H1 (cell line): ENCODE measurements at regions not wholly inside any gene's neighbourhood (a gene's known extent, or its start where the extent isn't known, plus 50 kb on each side); places are given as distances from the start of the nearest gene placed in this dataset.

ENCODE experiments used
- CTCF ChIA-PET: fragments of 300-600 bp; sonication (Branson Sonifier 250); formaldehyde crosslinking; loops from one replicate; lab custom pipeline; 2021; ENCODE audit not compliant: partially characterized antibody; lab: Charles Lee
- POLR2A ChIA-PET: fragments of 300-600 bp; sonication (Branson Sonifier 250); formaldehyde crosslinking; loops from one replicate; lab custom pipeline; 2021; ENCODE audit warnings: inconsistent platforms; ENCODE audit not compliant: partially characterized antibody; lab: Charles Lee
- DNase-seq, 2 experiments: peaks; one replicate each; pipeline versions ENCODE4 v3.0.0 to v3.0.0-alpha.2; 2010 to 2022; ENCODE audit warnings: low spot score in 2 of 2, low read depth in 1 of 2, mixed read lengths in 1 of 2
- FAIRE-seq: peaks from 2 replicates; lab custom pipeline; 2011; peaks lifted over from hg19 to GRCh38; lab: Jason Lieb, UNC
- H2AFZ ChIP-seq: 2 replicates; pipeline ENCODE4 v1.8.1; 2012; ENCODE audit warnings: low read length, inconsistent platforms
- H2AK5ac ChIP-seq: 2 replicates; pipeline ENCODE4 v1.6.1; 2013; ENCODE audit warnings: low read depth, low read length
- H2BK120ac ChIP-seq: replicated peaks from 2 replicates; pipeline ENCODE3; 2013; ENCODE audit warnings: low read depth, low read length, inconsistent platforms
- H2BK12ac ChIP-seq: 2 replicates; pipeline ENCODE4 v1.6.1; 2013; ENCODE audit warnings: low read depth, low read length
- H2BK15ac ChIP-seq: 2 replicates; pipeline ENCODE4 v1.6.1; 2013; ENCODE audit warnings: low read length
- H2BK20ac ChIP-seq: 2 replicates; pipeline ENCODE4 v1.6.1; 2013; ENCODE audit warnings: low read length
- H2BK5ac ChIP-seq: 2 replicates; pipeline ENCODE4 v1.6.1; 2013; ENCODE audit warnings: low read depth, low read length
- H3K14ac ChIP-seq: 2 replicates; pipeline ENCODE4 v1.6.1; 2013; ENCODE audit warnings: inconsistent platforms; ENCODE audit not compliant: insufficient read length
- H3K18ac ChIP-seq: 2 replicates; pipeline ENCODE4 v1.6.1; 2013; ENCODE audit warnings: low read length; ENCODE audit errors: extremely low read depth
- H3K23ac ChIP-seq: 2 replicates; pipeline ENCODE4 v1.6.1; 2013; ENCODE audit warnings: inconsistent platforms; ENCODE audit not compliant: insufficient read length
- H3K23me2 ChIP-seq: 2 replicates; pipeline ENCODE4 v1.6.1; 2013; ENCODE audit warnings: low read depth, low read length
- H3K27ac ChIP-seq: 2 replicates; pipeline ENCODE4 v1.6.1; 2011; ENCODE audit warnings: low read depth, low read length, inconsistent platforms
- H3K27me3 ChIP-seq, 4 experiments: replicated peaks in 1 of 4; 1 replicate in 1 of 4; 2 replicates in 3 of 4; pipeline versions ENCODE4 v1.6.1 to v1.8.1; 2011 to 2013; ENCODE audit warnings: low read length in 3 of 4, mild to moderate bottlenecking in 3 of 4, inconsistent platforms in 2 of 4, mixed read lengths in 2 of 4, moderate library complexity in 1 of 4; ENCODE audit not compliant: control insufficient read depth in 3 of 4, insufficient read depth in 3 of 4; ENCODE audit errors: extremely low read depth in 1 of 4
- H3K36me3 ChIP-seq, 4 experiments: 2 replicates each; pipeline versions ENCODE4 v1.6.1 to v1.8.1; 2011 to 2013; ENCODE audit warnings: mild to moderate bottlenecking in 4 of 4, low read length in 3 of 4, moderate library complexity in 2 of 4, control low read depth in 1 of 4, inconsistent platforms in 1 of 4; ENCODE audit not compliant: insufficient read depth in 4 of 4, control insufficient read depth in 2 of 4
- H3K4ac ChIP-seq: replicated peaks from 2 replicates; pipeline ENCODE3; 2013; ENCODE audit warnings: low read length, low read depth, mixed read lengths, inconsistent platforms; ENCODE audit not compliant: insufficient read length
- H3K4me1 ChIP-seq, 4 experiments: replicated peaks in 1 of 4; 1 replicate in 1 of 4; 2 replicates in 3 of 4; pipeline versions ENCODE4 v1.6.1 to v1.8.1; 2011 to 2013; ENCODE audit warnings: low read length in 3 of 4, inconsistent platforms in 2 of 4, mixed read lengths in 1 of 4; ENCODE audit not compliant: insufficient read depth in 4 of 4, control insufficient read depth in 3 of 4
- H3K4me2 ChIP-seq, 2 experiments: 2 replicates each; pipeline versions ENCODE4 v1.6.1 to v1.8.1; 2011 to 2013; ENCODE audit warnings: low read depth in 2 of 2, low read length in 2 of 2, control low read depth in 1 of 2, inconsistent platforms in 1 of 2, mild to moderate bottlenecking in 1 of 2; ENCODE audit not compliant: insufficient read depth in 1 of 2
- H3K4me3 ChIP-seq, 4 experiments: fragments of 200-600, 300-600 bp in 1 of 4; sonication (generic), shearing (Covaris generic), sonication (Bioruptor Twin) in 1 of 4; 2 replicates each; pipeline versions ENCODE4 v1.5.1 to v1.8.1; 2011 to 2016; ENCODE audit warnings: low read length in 4 of 4, low read depth in 3 of 4, control low read depth in 2 of 4, inconsistent platforms in 2 of 4, mild to moderate bottlenecking in 2 of 4, mixed read lengths in 1 of 4, moderate library complexity in 1 of 4; ENCODE audit not compliant: insufficient read depth in 2 of 4; ENCODE audit errors: extremely low read depth in 1 of 4
- H3K56ac ChIP-seq: replicated peaks from 2 replicates; pipeline ENCODE3; 2013; ENCODE audit warnings: low read depth, mild to moderate bottlenecking, mixed read lengths, low read length, inconsistent platforms; ENCODE audit not compliant: insufficient read length
- H3K79me1 ChIP-seq: 2 replicates; pipeline ENCODE4 v1.6.1; 2013; ENCODE audit warnings: low read depth, low read length, control low read depth
- H3K79me2 ChIP-seq, 2 experiments: 2 replicates each; pipeline versions ENCODE4 v1.6.1 to v1.8.1; 2012 to 2013; ENCODE audit warnings: low read length in 2 of 2, mild to moderate bottlenecking in 2 of 2, inconsistent platforms in 1 of 2; ENCODE audit not compliant: insufficient read depth in 2 of 2, control insufficient read depth in 1 of 2
- H3K9ac ChIP-seq, 4 experiments: replicated peaks in 1 of 4; 1 replicate in 1 of 4; 2 replicates in 3 of 4; pipeline versions ENCODE4 v1.6.1 to v1.8.1; 2011 to 2013; ENCODE audit warnings: low read depth in 3 of 4, low read length in 3 of 4, control low read depth in 2 of 4, mild to moderate bottlenecking in 2 of 4, moderate library complexity in 2 of 4, inconsistent platforms in 1 of 4; ENCODE audit errors: extremely low read depth in 1 of 4
- H3K9me3 ChIP-seq, 2 experiments: 2 replicates each; pipeline versions ENCODE4 v1.6.1 to v1.8.1; 2012 to 2013; ENCODE audit warnings: mild to moderate bottlenecking in 2 of 2, moderate library complexity in 2 of 2, control low read depth in 1 of 2, inconsistent platforms in 1 of 2, low read depth in 1 of 2, low read length in 1 of 2, mixed read lengths in 1 of 2; ENCODE audit not compliant: insufficient read depth in 2 of 2
- H4K20me1 ChIP-seq, 2 experiments: replicated peaks in 1 of 2; 2 replicates each; pipeline versions ENCODE3 to v1.8.1; 2011 to 2013; ENCODE audit warnings: inconsistent platforms in 2 of 2, low read length in 2 of 2, mild to moderate bottlenecking in 1 of 2; ENCODE audit not compliant: insufficient read depth in 2 of 2, control insufficient read depth in 1 of 2
- H4K5ac ChIP-seq: 2 replicates; pipeline ENCODE4 v1.6.1; 2013; ENCODE audit warnings: low read length, low read depth, mixed read lengths, inconsistent platforms; ENCODE audit not compliant: insufficient read length
- H4K8ac ChIP-seq: 2 replicates; pipeline ENCODE4 v1.8.0; 2013; ENCODE audit warnings: mild to moderate bottlenecking, moderate library complexity, low read length, inconsistent platforms; ENCODE audit not compliant: insufficient read depth; ENCODE audit errors: extremely low read depth
- H4K91ac ChIP-seq: replicated peaks from 2 replicates; pipeline ENCODE3; 2013; ENCODE audit warnings: low read length, mixed read lengths, inconsistent platforms; ENCODE audit not compliant: insufficient read length
- BCL11A ChIP-seq, 2 experiments: IDR thresholded peaks; one replicate each; pipeline ENCODE4 v1.6.1; 2011; ENCODE audit warnings: low read depth in 2 of 2, low read length in 2 of 2, mild to moderate bottlenecking in 2 of 2
- CBX8 ChIP-seq: fragments of 300-800, 300-1000 bp; sonication (generic); IDR thresholded peaks from 2 replicates; pipeline ENCODE4 v1.7.1; 2016; ENCODE audit warnings: low read depth, low read length, borderline replicate concordance
- CREB1 ChIP-seq: IDR thresholded peaks from 2 replicates; pipeline ENCODE4 v1.6.1; 2012; ENCODE audit warnings: inconsistent platforms
- FOSL1 ChIP-seq: IDR thresholded peaks from 2 replicates; pipeline ENCODE4 v1.6.1; 2011; ENCODE audit warnings: mild to moderate bottlenecking, low read depth, low read length, moderate library complexity; ENCODE audit not compliant: insufficient read depth
- HDAC2 ChIP-seq, 2 experiments: fragments of 300-600 bp in 1 of 2; sonication (generic) in 1 of 2; IDR thresholded peaks; 2 replicates each; pipeline ENCODE4 v1.6.1; 2011 to 2012; ENCODE audit warnings: low read depth in 2 of 2, low read length in 2 of 2, mild to moderate bottlenecking in 2 of 2, moderate library complexity in 2 of 2, borderline replicate concordance in 1 of 2, inconsistent platforms in 1 of 2
- JUN ChIP-seq: IDR thresholded peaks from 2 replicates; pipeline ENCODE4 v1.6.1; 2011; ENCODE audit warnings: low read depth, mild to moderate bottlenecking, improper control_type of control experiment, low read length
- KDM4A ChIP-seq: IDR thresholded peaks from one replicate; pipeline ENCODE4 v1.7.1; 2012; ENCODE audit warnings: low read depth, mild to moderate bottlenecking, moderate library complexity, low read length, inconsistent platforms; ENCODE audit not compliant: severe bottlenecking
- RNF2 ChIP-seq: fragments of 200-900, 300-1000 bp; sonication (generic); IDR thresholded peaks from 2 replicates; pipeline ENCODE4 v1.7.1; 2016; ENCODE audit warnings: borderline replicate concordance, low read depth, mild to moderate bottlenecking, antibody characterized with exemption, low read length; ENCODE audit not compliant: poor library complexity, severe bottlenecking; ENCODE audit errors: missing control alignments
- SP4 ChIP-seq: IDR thresholded peaks from 2 replicates; pipeline ENCODE4 v1.6.1; 2012; ENCODE audit warnings: low read length, inconsistent platforms
- SRF ChIP-seq: IDR thresholded peaks from 2 replicates; pipeline ENCODE4 v1.6.1; 2011; ENCODE audit warnings: mild to moderate bottlenecking, low read depth, low read length, moderate library complexity
- TAF1 ChIP-seq: IDR thresholded peaks from 2 replicates; pipeline ENCODE4 v1.6.1; 2011; ENCODE audit warnings: mild to moderate bottlenecking, low read depth, low read length
- TAF7 ChIP-seq: optimal IDR thresholded peaks from 2 replicates; pipeline ENCODE3; 2011; ENCODE audit warnings: low read depth, mild to moderate bottlenecking, inconsistent platforms, low read length, moderate library complexity, borderline replicate concordance
- YY1 ChIP-seq: IDR thresholded peaks from 2 replicates; pipeline ENCODE4 v1.6.1; 2011; ENCODE audit warnings: low read depth, mild to moderate bottlenecking, low read length
- WGBS, 2 experiments: shearing (Covaris generic) in 1 of 2; methylation state at CpG; one replicate each; pipeline versions ENCODE4 v1.1.6 to v1.1.7; 2013 to 2015; ENCODE audit warnings: low lambda C conversion rate in 2 of 2, mixed read lengths in 2 of 2, inconsistent platforms in 1 of 2, low coverage in 1 of 2, missing lambda C conversion rate in 1 of 2; ENCODE audit not compliant: insufficient replicate concordance in 2 of 2, insufficient coverage in 1 of 2, insufficient read length in 1 of 2; ENCODE audit errors: extremely low coverage in 1 of 2, missing lambda C conversion rate in 1 of 2; 5-methylcytosine and 5-hydroxymethylcytosine counted together
- TF ChIP-seq, protein P1 (sequence below): IDR thresholded peaks from 2 replicates; pipeline ENCODE4 v1.6.1; 2011; ENCODE audit warnings: low read depth, mild to moderate bottlenecking, low read length; ENCODE audit not compliant: insufficient read depth
- TF ChIP-seq, protein P2 (sequence below): IDR thresholded peaks from 2 replicates; pipeline ENCODE4 v1.6.1; 2012; ENCODE audit warnings: inconsistent platforms

DNA sequence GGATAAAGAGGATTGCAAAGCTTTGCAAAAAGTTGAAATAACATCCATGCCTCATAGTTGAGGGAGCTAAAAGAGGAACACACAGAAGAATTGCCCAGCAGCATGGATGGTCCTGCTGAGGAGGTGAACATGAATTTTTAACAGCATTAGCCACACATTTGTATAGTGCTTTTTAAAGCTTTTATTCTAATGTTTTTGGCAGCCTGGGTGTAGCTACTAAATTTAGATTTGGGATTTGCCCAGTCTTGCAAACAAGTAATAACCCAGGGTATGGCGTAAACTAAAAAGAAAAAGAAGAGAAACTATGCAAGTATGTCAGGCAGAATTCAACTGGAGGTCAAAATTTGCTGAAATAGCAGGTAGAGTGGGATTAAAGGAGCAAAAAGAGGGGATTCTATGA lies 75.1 kb upstream of the PTPRK start:
- no peak overlapping the region for H2BK20ac ChIP-seq
- H4K5ac ChIP-seq: no peak overlapping the region
- H3K79me2 ChIP-seq: no peaks in the 10 kb centered on the region
- no peaks in the 10 kb centered on the region for H3K4me1 ChIP-seq
- no peak overlapping the region for H3K4me2 ChIP-seq
- no peaks in the 10 kb centered on the region for H3K36me3 ChIP-seq
- no peak overlapping the region for H2BK12ac ChIP-seq
- no peak for FAIRE-seq
- POLR2A ChIA-PET: no interaction called here
- CTCF ChIA-PET: no interaction called here
- no peak overlapping the region for H3K4ac ChIP-seq
- no peak overlapping the region for H3K23ac ChIP-seq
- no peak overlapping the region for H2AFZ ChIP-seq
- no peak overlapping the region for H3K56ac ChIP-seq
- no peaks in the 10 kb centered on the region for H3K79me1 ChIP-seq
- H3K27me3 ChIP-seq: no peaks in the 10 kb centered on the region
- no peak overlapping the region for H3K18ac ChIP-seq
- no peak for DNase-seq
- H3K14ac ChIP-seq: no peak overlapping the region
- H2BK120ac ChIP-seq: no peak overlapping the region
- no peak overlapping the region for H3K9ac ChIP-seq
- no peaks in the 10 kb centered on the region for H4K20me1 ChIP-seq
- WGBS, 2 experiments: 100% methylated on average over 1 of the region's 1 CpG; no CpG with 5 or more reads in 1 of the 2 experiments
- no peak overlapping the region for H2AK5ac ChIP-seq
- H2BK5ac ChIP-seq: no peak overlapping the region
- H3K23me2 ChIP-seq: no peaks in the 10 kb centered on the region
- H3K4me3 ChIP-seq: no peak overlapping the region
- no peak overlapping the region for H3K27ac ChIP-seq
- no peak overlapping the region for H4K8ac ChIP-seq
- H3K9me3 ChIP-seq: no peaks in the 10 kb centered on the region
- no peak overlapping the region for H2BK15ac ChIP-seq
- no peak overlapping the region for H4K91ac ChIP-seq
- TF ChIP-seq RNF2 (no peak), FOSL1 (no peak), HDAC2 (IDR thresholded peaks at IDR 0.05; ENCODE audit: borderline replicate concordance in 1 of 2, low read depth in 2 of 2, low read length in 2 of 2) (no peak), CBX8 (no peak), TAF1 (no peak), JUN (no peak), YY1 (no peak), KDM4A (no peak), TAF7 (no peak), BCL11A (IDR thresholded peaks at IDR 0.05; ENCODE audit: low read depth in 2 of 2, low read length in 2 of 2) (no peak), SP4 (no peak), CREB1 (no peak), SRF (no peak)
- TF ChIP-seq, protein P1, sequence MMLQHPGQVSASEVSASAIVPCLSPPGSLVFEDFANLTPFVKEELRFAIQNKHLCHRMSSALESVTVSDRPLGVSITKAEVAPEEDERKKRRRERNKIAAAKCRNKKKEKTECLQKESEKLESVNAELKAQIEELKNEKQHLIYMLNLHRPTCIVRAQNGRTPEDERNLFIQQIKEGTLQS: no peak
- TF ChIP-seq, protein P2, sequence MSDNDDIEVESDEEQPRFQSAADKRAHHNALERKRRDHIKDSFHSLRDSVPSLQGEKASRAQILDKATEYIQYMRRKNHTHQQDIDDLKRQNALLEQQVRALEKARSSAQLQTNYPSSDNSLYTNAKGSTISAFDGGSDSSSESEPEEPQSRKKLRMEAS: no peak
